ENCODE measurements at regions not wholly inside any gene's neighbourhood (a gene's known extent, or its start where the extent isn't known, plus 50 kb on each side); places are given as distances from the start of the nearest gene placed in this dataset.

DNA sequence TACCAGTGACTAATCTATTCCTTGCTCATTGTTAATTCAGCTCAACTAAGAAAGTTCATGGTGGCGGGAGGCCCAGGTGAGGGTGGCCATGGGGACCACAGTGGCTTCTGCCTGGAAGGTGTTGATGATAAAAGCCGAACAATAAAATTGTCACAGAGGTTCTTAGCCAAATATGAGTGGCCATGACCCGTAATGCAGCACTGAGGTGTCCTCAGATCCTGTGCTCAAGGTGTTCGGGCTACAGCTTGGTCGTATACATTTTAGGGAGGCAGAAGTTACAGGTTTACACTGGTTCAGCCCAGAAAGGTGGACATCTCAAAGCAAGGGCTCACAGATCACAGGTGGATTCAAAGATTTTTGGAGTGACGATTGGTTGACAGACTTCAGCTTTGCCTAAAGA, 98.5 kb upstream of the SNTG2 start:
- TF ChIP-seq EGR1 (IDR thresholded peaks at IDR 0.05), result no peak
- TF ChIP-seq RAD21 (IDR thresholded peaks at IDR 0.05; ENCODE audit: low read depth), result no peak
- TF ChIP-seq NFIC (IDR thresholded peaks at IDR 0.05), result no peak
- TF ChIP-seq YY1 (IDR thresholded peaks at IDR 0.05; ENCODE audit: low read depth), result no peak
- no peak for TF ChIP-seq EP300 (IDR thresholded peaks at IDR 0.05; ENCODE audit: borderline replicate concordance)
- TF ChIP-seq, protein P1, sequence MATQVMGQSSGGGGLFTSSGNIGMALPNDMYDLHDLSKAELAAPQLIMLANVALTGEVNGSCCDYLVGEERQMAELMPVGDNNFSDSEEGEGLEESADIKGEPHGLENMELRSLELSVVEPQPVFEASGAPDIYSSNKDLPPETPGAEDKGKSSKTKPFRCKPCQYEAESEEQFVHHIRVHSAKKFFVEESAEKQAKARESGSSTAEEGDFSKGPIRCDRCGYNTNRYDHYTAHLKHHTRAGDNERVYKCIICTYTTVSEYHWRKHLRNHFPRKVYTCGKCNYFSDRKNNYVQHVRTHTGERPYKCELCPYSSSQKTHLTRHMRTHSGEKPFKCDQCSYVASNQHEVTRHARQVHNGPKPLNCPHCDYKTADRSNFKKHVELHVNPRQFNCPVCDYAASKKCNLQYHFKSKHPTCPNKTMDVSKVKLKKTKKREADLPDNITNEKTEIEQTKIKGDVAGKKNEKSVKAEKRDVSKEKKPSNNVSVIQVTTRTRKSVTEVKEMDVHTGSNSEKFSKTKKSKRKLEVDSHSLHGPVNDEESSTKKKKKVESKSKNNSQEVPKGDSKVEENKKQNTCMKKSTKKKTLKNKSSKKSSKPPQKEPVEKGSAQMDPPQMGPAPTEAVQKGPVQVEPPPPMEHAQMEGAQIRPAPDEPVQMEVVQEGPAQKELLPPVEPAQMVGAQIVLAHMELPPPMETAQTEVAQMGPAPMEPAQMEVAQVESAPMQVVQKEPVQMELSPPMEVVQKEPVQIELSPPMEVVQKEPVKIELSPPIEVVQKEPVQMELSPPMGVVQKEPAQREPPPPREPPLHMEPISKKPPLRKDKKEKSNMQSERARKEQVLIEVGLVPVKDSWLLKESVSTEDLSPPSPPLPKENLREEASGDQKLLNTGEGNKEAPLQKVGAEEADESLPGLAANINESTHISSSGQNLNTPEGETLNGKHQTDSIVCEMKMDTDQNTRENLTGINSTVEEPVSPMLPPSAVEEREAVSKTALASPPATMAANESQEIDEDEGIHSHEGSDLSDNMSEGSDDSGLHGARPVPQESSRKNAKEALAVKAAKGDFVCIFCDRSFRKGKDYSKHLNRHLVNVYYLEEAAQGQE (IDR thresholded peaks at IDR 0.05; ENCODE audit: low read depth), result no peak
- TF ChIP-seq, protein P2, sequence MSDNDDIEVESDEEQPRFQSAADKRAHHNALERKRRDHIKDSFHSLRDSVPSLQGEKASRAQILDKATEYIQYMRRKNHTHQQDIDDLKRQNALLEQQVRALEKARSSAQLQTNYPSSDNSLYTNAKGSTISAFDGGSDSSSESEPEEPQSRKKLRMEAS (IDR thresholded peaks at IDR 0.05), result no peak
- TF ChIP-seq TEAD4 (IDR thresholded peaks at IDR 0.05), result no peak
- no peak for TF ChIP-seq TAF1 (IDR thresholded peaks at IDR 0.05; ENCODE audit: low read depth)
- no peak for TF ChIP-seq CREB1 (IDR thresholded peaks at IDR 0.05; ENCODE audit: low read depth)
- TF ChIP-seq, protein P3, sequence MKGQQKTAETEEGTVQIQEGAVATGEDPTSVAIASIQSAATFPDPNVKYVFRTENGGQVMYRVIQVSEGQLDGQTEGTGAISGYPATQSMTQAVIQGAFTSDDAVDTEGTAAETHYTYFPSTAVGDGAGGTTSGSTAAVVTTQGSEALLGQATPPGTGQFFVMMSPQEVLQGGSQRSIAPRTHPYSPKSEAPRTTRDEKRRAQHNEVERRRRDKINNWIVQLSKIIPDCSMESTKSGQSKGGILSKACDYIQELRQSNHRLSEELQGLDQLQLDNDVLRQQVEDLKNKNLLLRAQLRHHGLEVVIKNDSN (IDR thresholded peaks at IDR 0.05), result no peak
- TF ChIP-seq TCF12 (IDR thresholded peaks at IDR 0.05; ENCODE audit: low read depth), result no peak
- TF ChIP-seq CEBPB (IDR thresholded peaks at IDR 0.05), result no peak
- TF ChIP-seq ZBTB7A (IDR thresholded peaks at IDR 0.05; ENCODE audit: low read depth), result no peak
